NCI-H146 treated with DMSO at 0.1 percent for 48 hours (cell line): ENCODE measurements at regions not wholly inside any gene's neighbourhood (a gene's known extent, or its start where the extent isn't known, plus 50 kb on each side); places are given as distances from the start of the nearest gene placed in this dataset.
"Not testable (repeated sequence)": the region's sequence is repeated elsewhere in the genome, so short reads cannot be mapped to it uniquely, and the experiment has no call there.

ENCODE experiments used
- DNase-seq: peaks from one replicate; lab custom pipeline; 2025; ENCODE audit not compliant: unreplicated experiment; lab: John Stamatoyannopoulos, UW

GRCh38 chr2:35462226-35462998 lies 893.2 kb upstream of the CRIM1 start:
- DNase-seq = no peak

GRCh38 chr2:35461406-35461805 lies 894.2 kb upstream of the CRIM1 start:
- DNase-seq = no peak

GRCh38 chr2:35454966-35455638 lies 900.5 kb upstream of the CRIM1 start:
- no peak for DNase-seq

GRCh38 chr2:35447821-35448220 lies 907.8 kb upstream of the CRIM1 start:
- DNase-seq = no peak

- no peak for DNase-seq
These were observed 908.4 kb upstream of the CRIM1 start for GRCh38 chr2:35447215-35447614.

GRCh38 chr2:35443087-35443486 lies 912.5 kb upstream of the CRIM1 start:
- DNase-seq = no peak

- DNase-seq = not testable (repeated sequence)
These were observed 914.0 kb upstream of the CRIM1 start for GRCh38 chr2:35441575-35441974.

GRCh38 chr2:35440308-35440707 lies 915.3 kb upstream of the CRIM1 start:
- not testable (repeated sequence) for DNase-seq

- not testable (repeated sequence) for DNase-seq
These were observed 918.7 kb upstream of the CRIM1 start for GRCh38 chr2:35436893-35437292.

- no peak for DNase-seq
These were observed 927.0 kb upstream of the CRIM1 start for GRCh38 chr2:35428548-35428947.

GRCh38 chr2:35421485-35421884 lies 934.1 kb upstream of the CRIM1 start:
- DNase-seq = no peak

- DNase-seq = no peak
These were observed 938.3 kb upstream of the CRIM1 start for GRCh38 chr2:35417293-35417692.

GRCh38 chr2:35416391-35417140 lies 939.0 kb upstream of the CRIM1 start:
- DNase-seq = no peak

GRCh38 chr2:35415942-35416341 lies 939.6 kb upstream of the CRIM1 start:
- DNase-seq = no peak

GRCh38 chr2:35415282-35415681 lies 940.3 kb upstream of the CRIM1 start:
- DNase-seq = no peak

GRCh38 chr2:35410431-35411061 lies 945.0 kb upstream of the CRIM1 start:
- DNase-seq = peak; percentile 27

- no peak for DNase-seq
These were observed 945.8 kb upstream of the CRIM1 start for GRCh38 chr2:35409762-35410161.

GRCh38 chr2:35408320-35408719 lies 947.3 kb upstream of the CRIM1 start:
- no peak for DNase-seq

GRCh38 chr2:35391736-35392442 lies 963.7 kb upstream of the CRIM1 start:
- peak; percentile 67 for DNase-seq

- DNase-seq = no peak
These were observed 976.8 kb upstream of the CRIM1 start for GRCh38 chr2:35378791-35379190.

GRCh38 chr2:35374845-35375244 lies 980.7 kb upstream of the CRIM1 start:
- DNase-seq = no peak
